Lower lobe of right lung (tissue), 2 donors: ENCODE measurements at regions not wholly inside any gene's neighbourhood (a gene's known extent, or its start where the extent isn't known, plus 50 kb on each side); places are given as distances from the start of the nearest gene placed in this dataset.
"Not testable (repeated sequence)": the region's sequence is repeated elsewhere in the genome, so short reads cannot be mapped to it uniquely, and the experiment has no call there.

Experiments
- ATAC-seq, 2 donors: fragments of 200-7000 bp; cut with Tn5 transposase; one replicate each; pipeline ENCODE4 v1.9.1; 2020 to 2022; ENCODE audit warnings: mild to moderate bottlenecking in 2 of 2, moderate library complexity in 2 of 2
- DNase-seq: peaks from one replicate; pipeline ENCODE4 v3.0.0-alpha.2; 2020
- H3K27ac ChIP-seq: fragments of 200-600 bp; one replicate; pipeline ENCODE4 v1.8.0; 2022
- H3K27me3 ChIP-seq: fragments of 200-600 bp; one replicate; pipeline ENCODE4 v1.8.0; 2022; ENCODE audit warnings: low read depth
- H3K36me3 ChIP-seq: fragments of 200-600 bp; one replicate; pipeline ENCODE4 v1.8.0; 2022; ENCODE audit warnings: mild to moderate bottlenecking
- H3K4me1 ChIP-seq: fragments of 200-600 bp; one replicate; pipeline ENCODE4 v1.8.0; 2022
- H3K4me3 ChIP-seq: fragments of 200-600 bp; one replicate; pipeline ENCODE4 v1.8.0; 2022; ENCODE audit warnings: mild to moderate bottlenecking
- H3K9me3 ChIP-seq: fragments of 200-600 bp; one replicate; pipeline ENCODE4 v1.8.0; 2022
- intact Hi-C: fragments of 100-400 bp; cut with DNase I; formaldehyde crosslinking; loops from one replicate; pipeline ENCODE4 v1.11.0; 2022
- TF ChIP-seq, protein P1 (sequence below): fragments of 200-600 bp; IDR thresholded peaks from one replicate; pipeline ENCODE4 v1.8.0; 2022; ENCODE audit warnings: antibody characterized with exemption, mild to moderate bottlenecking
- donor health status: DM: no; HTN: yes; CAD: no; lungs with severe emphysema.

- intact Hi-C loops = no loop called here
- DNase-seq (no peak), ATAC-seq (no peak)
These were observed 119.5 kb upstream of the UNC5B start for GRCh38 chr10:71092812-71093401.

GRCh38 chr10:71093531-71093930, 118.8 kb upstream of the UNC5B start:
- DNase-seq = no peak
- H3K9me3 ChIP-seq = no peaks in the 10 kb centered on the region
- no peaks in the 10 kb centered on the region for H3K36me3 ChIP-seq
- H3K27me3 ChIP-seq = no peaks in the 10 kb centered on the region
- TF ChIP-seq, protein P1, sequence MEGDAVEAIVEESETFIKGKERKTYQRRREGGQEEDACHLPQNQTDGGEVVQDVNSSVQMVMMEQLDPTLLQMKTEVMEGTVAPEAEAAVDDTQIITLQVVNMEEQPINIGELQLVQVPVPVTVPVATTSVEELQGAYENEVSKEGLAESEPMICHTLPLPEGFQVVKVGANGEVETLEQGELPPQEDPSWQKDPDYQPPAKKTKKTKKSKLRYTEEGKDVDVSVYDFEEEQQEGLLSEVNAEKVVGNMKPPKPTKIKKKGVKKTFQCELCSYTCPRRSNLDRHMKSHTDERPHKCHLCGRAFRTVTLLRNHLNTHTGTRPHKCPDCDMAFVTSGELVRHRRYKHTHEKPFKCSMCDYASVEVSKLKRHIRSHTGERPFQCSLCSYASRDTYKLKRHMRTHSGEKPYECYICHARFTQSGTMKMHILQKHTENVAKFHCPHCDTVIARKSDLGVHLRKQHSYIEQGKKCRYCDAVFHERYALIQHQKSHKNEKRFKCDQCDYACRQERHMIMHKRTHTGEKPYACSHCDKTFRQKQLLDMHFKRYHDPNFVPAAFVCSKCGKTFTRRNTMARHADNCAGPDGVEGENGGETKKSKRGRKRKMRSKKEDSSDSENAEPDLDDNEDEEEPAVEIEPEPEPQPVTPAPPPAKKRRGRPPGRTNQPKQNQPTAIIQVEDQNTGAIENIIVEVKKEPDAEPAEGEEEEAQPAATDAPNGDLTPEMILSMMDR = no peak
- H3K27ac ChIP-seq = no peak overlapping the region
- ATAC-seq = no peak
- no peak overlapping the region for H3K4me3 ChIP-seq
- intact Hi-C loops = no loop called here
- no peaks in the 10 kb centered on the region for H3K4me1 ChIP-seq

More at GRCh38 chr10:71092812-71093401, 119.5 kb upstream of the UNC5B start:
- Histone ChIP-seq H3K9me3 (no peaks in the 10 kb centered on the region), H3K4me1 (no peaks in the 10 kb centered on the region), H3K36me3 (no peaks in the 10 kb centered on the region), H3K4me3 (no peak overlapping the region), H3K27ac (no peak overlapping the region), H3K27me3 (no peaks in the 10 kb centered on the region)
- TF ChIP-seq, protein P1 = no peak

DNA sequence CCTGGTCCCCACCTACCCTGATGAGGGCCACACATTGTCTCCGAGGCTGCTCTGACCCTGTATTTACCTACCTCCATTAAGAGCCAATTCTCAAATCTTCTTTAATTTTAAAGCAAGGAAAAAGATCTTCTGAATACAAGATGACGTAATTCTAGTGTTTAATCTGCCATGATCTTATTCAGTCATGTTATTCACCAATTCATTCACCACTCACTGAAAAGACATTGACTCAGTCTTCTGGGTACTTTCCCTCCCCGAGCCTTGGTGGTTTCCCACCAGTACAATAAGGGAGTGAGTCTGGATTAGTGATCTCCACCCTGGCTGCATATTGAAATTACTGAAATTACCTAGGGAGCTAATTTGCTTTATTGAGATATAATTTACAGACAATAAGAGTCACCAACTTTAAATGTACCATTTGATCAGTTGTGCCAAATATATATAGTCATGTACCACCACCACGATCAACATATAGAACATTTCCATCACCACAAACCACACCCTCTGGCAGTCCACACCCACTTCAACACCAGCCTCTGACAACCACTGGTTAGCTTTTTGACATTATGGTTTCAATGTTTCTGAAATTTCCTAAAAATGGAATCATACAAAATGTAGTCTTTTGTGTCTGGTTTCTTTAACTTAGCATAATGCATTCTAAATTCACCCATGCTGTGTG, 117.5 kb upstream of the UNC5B start:
- no peak overlapping the region for H3K27ac ChIP-seq
- no peak for ATAC-seq
- H3K4me3 ChIP-seq = no peak overlapping the region
- H3K9me3 ChIP-seq = no peaks in the 10 kb centered on the region
- TF ChIP-seq, protein P1 = no peak
- no peaks in the 10 kb centered on the region for H3K36me3 ChIP-seq
- intact Hi-C loops = no loop called here
- H3K4me1 ChIP-seq = no peaks in the 10 kb centered on the region
- no peaks in the 10 kb centered on the region for H3K27me3 ChIP-seq
- DNase-seq = no peak

DNA sequence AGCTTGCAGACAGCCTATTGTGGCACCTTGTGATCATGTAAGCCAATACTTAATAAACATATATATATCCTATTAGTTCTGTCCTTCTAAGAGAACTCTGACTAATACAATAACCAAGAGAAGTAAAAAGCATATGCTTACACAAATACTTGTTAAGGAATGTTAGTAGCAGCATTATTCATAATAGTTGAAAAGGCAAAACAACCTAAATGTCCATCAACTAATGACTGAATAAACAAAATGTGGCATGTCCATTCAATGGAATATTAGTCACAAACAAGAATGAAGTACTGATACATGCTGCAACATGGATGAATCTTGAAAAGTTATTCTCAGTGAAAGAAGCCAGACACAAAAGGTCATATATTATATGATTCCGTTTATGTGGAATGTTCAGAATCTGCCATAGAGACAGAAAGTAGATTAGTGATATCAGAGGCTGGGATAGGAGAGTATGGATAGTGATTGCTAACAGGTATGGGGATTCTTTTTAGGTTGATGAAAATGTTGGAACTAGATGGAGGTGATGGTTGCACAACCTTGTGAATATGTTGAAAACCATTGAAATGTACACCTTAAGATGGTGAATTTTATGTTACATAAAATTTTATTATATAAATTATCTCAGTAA, 112.5 kb upstream of the UNC5B start:
- H3K27ac ChIP-seq = no peak overlapping the region
- no peaks in the 10 kb centered on the region for H3K4me1 ChIP-seq
- intact Hi-C loops = no loop called here
- DNase-seq (no peak), ATAC-seq (no peak)
- H3K4me3 ChIP-seq = no peak overlapping the region
- H3K36me3 ChIP-seq = no peaks in the 10 kb centered on the region
- H3K27me3 ChIP-seq = no peaks in the 10 kb centered on the region
- no peaks in the 10 kb centered on the region for H3K9me3 ChIP-seq
- TF ChIP-seq, protein P1 = no peak

DNA sequence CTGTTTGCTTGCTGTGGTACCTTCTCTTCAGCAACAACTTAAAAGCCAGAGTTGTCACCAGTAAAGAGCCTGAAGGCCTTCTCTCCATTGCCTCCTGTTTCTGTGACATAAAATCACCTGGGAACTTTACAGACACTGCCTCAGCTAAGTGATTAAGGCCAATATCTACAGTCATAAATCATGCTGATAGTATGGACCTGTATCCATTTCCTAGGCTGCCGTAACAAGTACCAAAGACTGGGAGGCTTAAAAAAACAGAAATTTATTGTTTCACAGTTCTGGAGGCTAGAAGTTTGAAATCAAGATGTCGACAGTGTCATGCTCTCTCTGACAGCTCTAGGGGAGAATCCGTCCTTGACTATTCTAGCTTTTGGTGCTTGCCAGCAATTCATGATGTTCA, 108.4 kb upstream of the UNC5B start:
- Histone ChIP-seq H3K36me3 (no peaks in the 10 kb centered on the region), H3K4me1 (no peaks in the 10 kb centered on the region), H3K27ac (no peak overlapping the region), H3K4me3 (no peak overlapping the region), H3K9me3 (peaks cover 3% of the 10 kb centered on the region), H3K27me3 (no peaks in the 10 kb centered on the region)
- TF ChIP-seq, protein P1 = no peak
- intact Hi-C loops = no loop called here
- no peak for ATAC-seq
- DNase-seq = no peak

GRCh38 chr10:71106151-71106550, 106.2 kb upstream of the UNC5B start:
- intact Hi-C loops, H3K4me1 ChIP-seq, ATAC-seq, H3K9me3 ChIP-seq, H3K27ac ChIP-seq, DNase-seq, H3K27me3 ChIP-seq, H3K36me3 ChIP-seq, H3K4me3 ChIP-seq: not testable (repeated sequence)

DNA sequence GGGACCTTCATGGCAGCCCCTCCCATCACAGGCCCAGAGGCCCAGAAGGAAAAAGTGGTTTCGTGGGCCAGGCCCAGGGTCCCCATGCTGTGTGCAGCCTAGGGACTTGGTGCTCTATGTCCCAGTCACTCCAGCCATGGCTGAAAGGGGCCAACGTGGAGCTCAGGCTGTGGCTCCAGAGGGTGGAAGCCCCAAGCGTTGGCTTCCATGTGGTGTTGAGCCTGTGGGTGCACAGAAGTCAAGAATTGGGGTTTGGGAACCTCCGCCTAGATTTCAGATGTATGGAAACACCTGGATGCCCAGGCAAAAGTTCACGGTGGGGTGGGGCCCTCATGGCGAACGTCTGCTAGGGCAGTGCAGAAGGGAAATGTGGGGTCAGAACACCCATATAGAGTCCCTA, 105.3 kb upstream of the UNC5B start:
- H3K9me3 ChIP-seq, H3K27me3 ChIP-seq, H3K4me1 ChIP-seq, H3K4me3 ChIP-seq, H3K36me3 ChIP-seq, H3K27ac ChIP-seq, DNase-seq, intact Hi-C loops, ATAC-seq: not testable (repeated sequence)

DNA sequence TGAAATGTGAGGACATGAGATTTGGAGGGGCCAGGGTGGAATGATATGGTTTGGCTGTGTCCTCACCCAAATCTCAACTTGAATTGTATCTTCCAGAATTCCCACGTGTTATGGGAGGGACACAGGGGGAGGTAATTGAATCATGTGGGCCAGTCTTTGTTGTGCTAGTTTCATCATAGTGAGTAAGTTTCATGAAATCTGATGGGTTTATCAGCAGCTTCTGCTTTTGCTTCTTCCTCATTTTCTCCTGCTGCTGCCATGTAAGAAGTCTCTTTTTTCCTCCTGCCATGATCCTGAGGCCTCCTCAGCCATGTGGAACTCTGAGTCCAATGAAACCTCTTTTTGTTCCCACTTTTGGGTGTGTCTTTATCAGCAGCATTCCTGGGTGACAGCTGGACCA, 104.3 kb upstream of the UNC5B start:
- H3K4me3 ChIP-seq, H3K27ac ChIP-seq, DNase-seq, H3K9me3 ChIP-seq, H3K4me1 ChIP-seq, intact Hi-C loops, ATAC-seq, H3K27me3 ChIP-seq, H3K36me3 ChIP-seq: not testable (repeated sequence)
